ENCODE measurements at regions not wholly inside any gene's neighbourhood (a gene's known extent, or its start where the extent isn't known, plus 50 kb on each side); places are given as distances from the start of the nearest gene placed in this dataset.
A peak's percentile ranks its signal among the peaks of the same experiment; 100 is the strongest.

DNA sequence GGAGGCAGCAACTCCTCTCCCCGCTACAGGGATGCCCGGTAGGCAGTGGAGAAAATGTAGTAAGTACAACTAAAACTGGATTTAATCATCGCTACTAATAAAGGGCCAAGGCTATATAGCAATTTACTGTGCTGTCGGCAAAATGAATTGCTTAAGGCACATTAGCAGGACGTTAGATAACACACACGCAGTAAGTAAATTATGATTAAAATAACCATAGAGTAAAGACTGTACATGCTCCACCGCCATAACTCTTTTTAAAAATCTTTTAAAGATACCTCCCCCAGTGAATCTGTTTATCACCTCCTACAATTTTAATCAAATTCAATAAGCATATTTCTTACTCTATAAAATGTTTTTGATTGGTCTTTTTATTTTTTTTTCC is 371.4 kb upstream of the MGMT start:
- DNase-seq: no peak

DNA sequence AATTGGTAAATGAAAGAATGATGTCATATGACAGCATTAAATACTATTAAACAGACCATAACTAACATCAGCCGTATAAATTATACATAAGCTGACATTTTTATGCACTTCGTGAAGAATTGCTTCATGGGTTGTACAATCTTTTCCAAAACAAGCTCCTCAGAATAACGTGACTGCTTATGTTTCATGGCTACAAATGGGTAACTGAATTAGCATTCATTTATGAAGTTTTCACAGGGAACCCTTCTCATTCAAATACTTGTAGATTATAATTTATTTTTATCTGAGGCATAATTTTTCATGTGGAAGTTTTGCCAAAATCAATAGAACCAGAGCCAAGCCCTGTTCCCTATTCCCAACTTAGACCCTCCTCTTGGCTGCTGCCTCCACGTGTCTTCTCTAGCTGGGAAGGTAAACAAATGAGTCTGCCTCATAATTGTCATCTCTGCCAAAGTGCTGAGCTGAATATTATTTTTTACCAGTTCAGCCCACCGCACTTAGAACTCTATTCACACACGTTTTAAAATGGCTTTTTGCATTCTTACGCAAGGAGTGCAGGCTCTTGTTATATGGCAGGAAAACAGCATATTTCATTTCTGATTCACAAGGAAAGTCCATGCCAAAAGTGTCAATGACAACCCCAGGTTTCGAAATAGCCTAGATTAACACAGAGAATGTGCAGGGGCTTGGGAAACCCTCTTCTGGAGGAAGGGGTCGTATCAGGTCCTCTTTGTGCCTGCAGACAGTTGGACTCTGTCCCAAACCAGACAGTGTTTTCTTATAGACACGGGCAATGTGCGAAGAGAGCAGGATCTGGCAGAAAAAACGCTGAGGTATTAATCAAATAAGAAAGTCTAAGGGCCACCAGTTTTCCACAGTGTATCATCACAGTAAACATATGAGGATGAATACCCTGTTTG is 370.7 kb upstream of the MGMT start:
- no peak for DNase-seq

DNA sequence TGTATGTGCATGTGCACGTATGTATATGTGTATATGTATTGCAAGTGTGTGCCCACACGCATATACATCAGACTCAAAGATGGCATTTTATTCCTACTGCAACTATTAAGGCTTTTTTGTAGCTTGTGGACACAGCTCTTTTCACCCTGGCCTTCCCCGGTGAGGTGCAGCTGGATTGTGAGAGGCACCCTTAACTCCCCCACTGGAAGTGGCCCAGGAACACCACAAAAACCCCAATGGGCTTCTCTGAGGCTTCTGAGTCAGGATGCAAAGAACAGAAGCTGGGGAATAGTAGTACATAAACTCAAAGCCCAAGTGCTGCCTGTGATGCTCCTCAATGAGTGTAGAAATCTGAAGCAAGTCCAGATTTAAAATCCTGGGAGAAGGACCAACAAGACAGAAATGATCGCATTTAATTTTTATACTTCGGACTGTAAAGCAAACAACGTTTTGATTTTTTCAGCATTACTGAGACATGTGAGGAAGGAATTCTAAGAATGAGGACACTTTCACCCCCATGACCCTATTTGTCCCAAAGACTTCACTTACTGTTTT is 369.2 kb upstream of the MGMT start:
- DNase-seq: no peak

DNA sequence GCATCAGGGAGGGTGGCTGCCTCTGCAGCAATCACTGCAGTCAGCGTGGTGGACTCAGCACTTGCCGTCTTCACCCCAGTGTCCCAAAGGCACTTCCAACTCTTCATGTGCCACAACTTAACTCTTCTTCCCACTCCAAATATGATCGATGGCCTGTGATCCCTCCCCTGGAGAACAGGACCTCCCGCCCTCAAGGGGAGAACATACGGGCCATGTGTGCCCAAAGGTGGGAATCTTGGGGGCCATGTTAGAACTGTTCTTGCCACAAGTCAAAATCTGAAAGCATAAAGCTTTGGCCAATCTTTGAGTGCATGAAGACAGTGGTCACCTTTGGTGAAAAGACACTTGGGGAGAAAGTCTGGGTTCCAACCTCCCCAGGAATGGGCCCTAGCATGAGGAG is 368.5 kb upstream of the MGMT start:
- no peak for DNase-seq

DNA sequence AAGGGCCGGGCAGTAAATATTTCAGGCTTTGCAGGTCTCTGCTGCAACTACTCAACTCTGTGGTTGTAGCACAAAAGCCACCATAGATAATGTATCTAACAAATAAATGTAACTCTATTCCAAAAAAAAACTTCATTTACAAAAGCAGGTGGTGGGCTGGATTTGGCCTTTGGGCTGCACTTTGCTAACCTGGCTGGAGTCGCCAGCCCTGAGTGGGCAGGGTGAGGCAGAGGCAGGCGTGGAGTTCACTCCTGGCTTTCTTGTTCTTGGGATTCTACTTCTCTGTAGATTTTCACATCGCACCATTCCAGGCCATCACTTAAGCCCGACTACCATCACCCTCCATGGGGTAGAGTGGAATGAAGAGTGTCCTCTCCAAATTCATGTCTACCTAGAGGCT is 367.6 kb upstream of the MGMT start:
- no peak for DNase-seq

DNA sequence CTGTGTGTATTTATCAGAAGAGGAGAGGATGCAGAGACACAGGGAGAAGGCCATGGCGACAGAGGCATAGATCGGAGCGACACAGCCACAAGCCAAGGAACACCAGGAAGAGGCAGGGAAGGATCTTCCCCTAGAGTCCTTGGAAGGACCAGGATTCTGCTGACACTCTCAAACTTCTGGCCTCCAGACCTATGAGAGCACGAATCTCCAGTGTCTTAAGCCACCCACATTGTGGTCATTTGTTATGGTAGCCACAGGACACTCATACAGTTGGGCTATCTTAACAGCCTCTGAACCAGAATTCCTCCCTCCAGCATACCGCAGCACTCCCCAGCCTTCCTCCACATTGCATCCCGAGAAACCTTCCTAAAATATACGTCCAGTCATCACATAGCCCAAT is 367.0 kb upstream of the MGMT start:
- DNase-seq: no peak

DNA sequence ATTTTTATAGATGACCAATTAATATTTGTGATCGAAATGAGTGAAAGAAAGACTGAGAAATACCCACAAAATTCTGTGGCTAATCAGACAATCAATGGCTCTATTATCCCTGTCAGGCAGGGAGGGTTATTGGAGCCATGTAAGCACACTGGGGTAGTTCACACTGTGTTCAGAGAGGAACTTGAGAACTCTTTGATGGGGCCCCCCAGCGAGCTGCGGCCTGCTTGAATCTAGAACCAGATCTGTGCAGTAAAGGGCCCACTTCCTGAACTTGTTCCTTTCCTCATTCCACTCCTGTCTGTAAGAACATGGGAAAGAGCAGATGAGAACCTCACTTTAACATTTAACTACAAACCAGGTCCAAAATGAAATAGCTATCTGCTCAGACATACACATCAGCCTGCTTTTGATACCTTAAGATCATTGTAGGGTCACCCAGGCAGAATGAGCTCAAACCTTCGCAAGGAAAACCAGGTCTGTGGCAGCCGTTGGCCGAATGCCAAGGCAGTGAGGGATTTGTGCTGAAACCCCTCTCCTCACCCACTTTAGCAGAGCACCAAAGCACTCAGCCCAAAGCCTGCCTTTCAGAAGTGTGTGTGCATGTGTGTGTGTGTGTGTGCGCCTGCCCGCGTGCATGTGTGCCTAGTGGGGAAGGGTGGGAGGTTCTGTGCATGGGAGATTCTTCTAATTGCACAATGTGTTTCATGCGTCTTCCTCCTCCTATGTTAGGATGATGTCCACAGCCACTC is 365.6 kb upstream of the MGMT start:
- DNase-seq: no peak

DNA sequence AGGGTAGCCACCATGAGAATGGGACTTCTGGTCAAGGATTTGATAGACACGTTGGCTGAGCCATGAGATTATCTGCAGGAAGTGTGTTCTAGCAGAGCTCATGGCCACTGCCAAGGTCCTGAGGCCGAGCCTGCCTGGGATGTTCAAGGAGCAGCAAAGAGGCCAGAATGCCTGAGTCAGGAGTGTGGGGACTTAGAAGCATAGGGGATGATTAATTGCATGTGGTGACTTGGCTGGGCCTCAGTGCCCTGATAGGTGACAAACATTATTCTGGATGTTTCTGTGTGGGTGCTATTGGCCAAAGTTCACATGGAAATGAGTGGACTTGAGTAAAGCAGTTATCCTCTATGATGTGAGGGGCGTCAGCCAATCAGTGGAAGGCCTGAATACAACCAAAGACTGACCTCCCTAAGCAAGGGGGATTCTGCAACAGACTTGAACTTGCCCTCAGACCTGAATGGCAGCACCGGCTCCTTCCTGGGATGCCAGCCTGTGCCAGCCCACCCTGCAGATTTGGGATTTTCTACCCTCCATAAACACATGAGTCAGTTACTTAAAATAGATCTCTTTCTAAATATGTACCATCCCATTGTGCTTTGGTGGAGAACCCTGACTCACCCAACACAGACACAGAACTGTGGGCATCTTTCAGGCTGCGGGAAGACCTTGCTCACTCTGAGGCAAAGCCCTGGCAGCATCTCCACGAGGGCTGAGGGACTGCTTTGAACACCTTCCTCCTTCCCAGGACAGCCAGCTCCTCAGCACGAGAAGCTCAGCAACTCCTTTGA is 363.9 kb upstream of the MGMT start:
- DNase-seq: peak in 1 of 56 donors; percentile 4

DNA sequence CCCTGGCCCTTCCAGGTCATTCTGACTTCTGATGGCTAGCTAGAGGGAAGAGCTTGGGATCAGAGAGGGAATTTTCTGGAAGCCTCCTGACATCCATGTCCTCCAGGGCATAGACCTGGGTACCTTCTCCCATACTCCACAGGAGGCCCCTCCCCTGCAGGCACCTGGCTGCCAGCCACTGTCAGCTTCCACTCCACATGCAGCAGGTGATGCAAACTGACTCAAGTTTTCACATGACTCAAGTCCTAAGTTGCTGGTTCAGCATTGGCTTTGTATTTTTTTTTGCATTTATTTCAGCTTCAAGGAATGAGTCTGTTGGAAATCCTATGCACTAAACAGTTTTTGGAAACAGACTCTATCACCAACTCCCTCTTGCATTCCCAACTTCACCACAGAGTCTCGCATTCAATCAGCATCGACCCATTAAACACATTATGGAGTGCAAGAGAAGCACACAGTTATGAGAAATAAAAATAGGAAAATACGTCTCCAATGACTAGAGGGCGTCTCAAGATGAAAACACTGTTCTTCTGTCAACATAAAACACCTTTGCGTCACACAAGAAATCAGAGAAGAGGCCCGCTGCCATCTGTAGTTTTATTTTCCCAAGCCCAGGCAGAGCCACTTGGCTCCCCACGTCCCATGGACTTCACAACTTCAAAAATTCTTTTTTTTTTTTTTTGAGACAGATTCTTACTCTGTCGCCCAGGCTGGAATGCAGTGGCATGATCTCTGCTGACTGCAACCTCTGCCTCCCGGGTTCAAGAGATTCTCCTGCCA is 362.6 kb upstream of the MGMT start:
- no peak for DNase-seq

DNA sequence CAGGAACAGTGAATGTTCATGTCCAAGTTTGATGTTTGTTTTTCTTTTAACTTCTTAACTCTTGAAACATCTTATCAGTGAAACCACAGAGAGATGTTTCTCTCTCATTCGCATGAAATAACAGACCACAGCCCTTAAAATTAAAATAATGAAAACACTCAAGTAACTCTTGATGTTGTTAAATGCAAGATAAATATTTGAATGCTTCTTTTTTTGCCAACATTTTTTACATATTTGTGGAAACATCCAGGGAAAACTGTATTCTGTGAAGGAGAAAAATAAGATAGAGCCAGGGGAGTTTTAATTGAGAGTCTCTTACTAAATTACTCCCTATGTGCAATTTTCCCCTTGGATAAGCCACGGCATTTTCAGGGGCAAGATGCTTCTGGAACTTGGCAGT is 361.8 kb upstream of the MGMT start:
- no peak for DNase-seq

DNA sequence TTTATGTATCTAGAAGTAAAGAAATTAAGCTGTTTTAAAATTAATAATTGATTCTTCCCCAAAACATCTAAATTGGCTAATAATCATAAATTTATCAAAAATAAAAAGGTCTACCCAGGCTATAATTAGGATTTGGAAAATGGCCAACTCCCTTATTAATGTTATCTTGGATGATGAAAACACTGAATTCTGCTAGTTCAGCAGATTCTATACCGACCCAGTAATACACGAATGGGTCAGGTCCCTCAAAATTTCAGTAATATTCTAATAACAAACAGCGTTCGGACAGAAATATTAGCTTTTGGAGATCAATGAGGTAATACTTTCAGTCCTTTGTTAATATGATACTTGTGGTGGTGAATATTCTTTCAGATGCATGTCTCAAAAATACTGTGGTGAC is 360.7 kb upstream of the MGMT start:
- no peak for DNase-seq

DNA sequence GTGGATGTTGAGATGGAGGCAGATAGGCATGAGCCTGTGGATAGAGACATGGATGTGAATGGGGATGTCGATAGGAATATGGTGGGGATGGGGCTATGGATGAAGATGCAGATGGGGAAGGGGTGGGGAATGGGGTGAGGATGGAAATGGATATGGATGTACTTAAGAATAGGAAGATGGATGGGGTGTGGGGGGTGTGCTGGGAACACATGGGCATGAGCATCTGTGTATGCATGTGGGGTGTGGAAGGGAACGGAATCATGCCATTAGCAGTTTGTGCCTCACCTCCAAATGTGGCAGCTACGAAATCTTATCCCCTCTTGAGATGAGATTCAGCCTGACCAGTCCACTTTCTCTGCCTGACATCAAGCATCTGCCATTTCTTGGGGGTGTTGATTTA is 359.5 kb upstream of the MGMT start:
- no peak for DNase-seq

DNA sequence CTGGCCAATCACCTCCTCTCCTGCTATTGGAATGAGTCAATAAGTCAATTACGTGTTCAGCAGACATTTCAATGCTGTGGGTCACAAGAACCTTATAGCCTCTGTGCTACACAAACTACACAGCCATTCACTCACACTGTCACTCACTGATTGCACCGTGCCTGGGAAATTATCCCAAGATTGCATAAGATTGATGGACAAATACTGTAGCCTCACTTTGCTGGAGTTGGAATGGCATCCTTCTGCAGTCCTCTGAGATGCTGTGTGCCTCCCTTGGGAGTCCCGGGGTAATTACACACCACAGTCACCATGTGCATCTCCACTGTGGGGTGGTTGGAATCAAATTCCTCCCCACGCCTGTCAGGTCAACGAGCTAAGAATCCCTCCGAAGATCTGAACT is 358.7 kb upstream of the MGMT start:
- DNase-seq: no peak

DNA sequence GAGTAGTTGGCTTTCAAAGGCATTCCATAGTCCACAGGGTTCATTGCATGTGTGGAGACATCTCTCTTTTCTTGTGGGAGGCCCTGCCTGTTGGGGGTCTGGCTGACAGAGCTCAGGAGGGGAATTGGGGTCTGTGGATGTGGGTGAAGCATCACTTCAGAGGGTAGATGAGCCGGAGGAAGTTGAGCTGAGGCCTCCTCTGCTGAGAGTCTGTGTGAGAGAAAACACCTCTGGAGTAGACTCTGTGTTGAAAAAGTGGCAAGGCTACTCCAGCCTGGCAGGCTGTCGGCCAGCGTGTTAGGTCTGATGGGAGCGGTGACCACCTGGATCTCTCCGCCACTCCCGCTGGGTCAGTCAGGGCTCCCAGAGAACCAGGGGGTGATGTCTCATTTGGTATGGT is 358.0 kb upstream of the MGMT start:
- no peak for DNase-seq

DNA sequence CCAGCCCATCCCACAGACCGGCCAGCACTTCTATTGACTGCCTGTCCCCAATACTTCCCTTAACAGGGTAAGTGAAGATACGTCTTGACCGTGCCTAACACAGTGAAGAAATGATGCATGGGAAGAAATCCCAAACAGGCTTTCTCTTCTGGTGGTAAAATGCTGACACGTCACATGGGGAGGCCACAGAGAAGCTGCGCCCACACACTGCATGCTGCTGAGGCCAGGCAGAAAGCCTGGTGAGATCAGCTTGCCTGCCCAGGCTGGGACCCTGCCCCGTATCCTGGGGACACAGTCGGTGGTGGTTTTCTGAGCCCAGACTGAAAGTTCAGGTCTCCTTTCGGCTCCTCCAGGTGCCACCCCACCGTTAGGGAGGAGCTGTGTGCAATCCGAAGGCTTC is 356.3 kb upstream of the MGMT start:
- DNase-seq: no peak

DNA sequence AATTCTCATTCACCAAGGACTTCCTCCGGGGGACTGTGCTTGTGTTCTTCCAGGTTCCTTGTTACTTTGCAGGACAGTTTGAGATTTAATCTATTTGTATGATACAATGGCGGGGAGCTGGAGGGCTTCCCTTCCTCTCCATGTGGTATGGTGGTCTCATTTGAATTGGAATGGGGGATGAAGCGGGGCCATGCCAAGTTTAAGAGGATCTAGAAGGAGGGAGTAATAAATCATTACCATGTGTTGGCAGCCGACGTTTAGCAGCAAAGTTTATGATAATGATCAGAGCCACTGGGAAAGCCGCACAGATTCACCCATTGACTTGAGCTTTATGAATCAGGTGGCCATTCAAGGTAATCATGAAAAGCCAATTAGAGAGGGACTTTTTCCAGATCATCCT is 355.1 kb upstream of the MGMT start:
- no peak for DNase-seq

DNA sequence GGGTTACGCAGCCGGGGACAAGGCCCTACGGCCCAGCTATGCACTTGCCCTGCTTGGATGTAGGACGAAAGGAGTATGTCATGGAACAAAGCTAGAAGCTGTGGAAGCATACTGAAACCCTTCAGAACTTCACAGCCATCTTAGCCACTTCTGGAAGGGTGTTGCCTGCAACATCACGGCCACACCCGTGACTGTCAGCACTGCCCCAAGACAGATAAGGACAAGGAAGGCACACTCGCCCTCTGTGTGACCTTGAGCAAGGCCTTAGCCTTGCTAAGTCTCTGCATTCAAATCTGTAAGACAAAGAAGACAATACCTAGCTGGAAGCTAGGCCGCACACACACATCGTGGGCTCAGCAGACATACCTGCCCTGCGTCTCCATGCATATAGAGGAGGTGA is 352.5 kb upstream of the MGMT start:
- no peak for DNase-seq

DNA sequence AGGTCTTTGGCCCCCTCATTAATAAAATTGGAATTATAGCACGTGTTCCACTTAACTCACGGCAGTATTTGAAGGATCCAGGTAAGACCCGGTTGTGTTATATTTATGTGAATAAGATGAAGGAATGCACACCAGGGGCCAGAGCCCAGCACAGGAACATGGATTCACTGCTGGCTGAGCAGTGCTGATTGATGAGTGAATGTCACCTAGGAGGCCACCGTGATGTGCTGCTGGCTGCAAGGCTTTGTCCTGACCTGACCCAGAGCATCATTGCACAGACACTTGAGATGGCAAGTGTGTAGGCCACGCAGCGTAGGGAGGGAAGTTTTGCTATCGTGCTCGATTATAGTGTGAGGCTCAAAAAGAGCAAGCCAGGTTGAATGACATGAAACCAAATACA is 350.7 kb upstream of the MGMT start:
- no peak for DNase-seq

DNA sequence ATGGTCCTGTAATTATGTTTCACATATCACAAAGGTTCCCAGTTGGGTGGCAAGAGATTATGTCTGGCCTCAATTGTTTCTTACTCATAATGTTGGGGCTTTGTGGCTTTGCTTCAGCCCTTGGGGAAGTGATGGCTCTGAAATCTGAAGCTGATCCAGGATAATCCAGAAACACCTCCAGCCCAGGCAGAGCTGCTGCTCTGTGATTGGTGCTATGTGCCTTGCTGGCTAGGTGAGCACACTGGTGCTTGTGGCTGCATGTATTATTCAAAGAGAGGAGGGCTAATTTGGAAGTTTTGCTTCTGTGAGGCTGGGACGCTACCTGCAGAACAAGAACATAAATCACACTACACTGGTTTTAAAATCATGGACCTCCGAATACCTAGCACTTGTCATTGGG is 346.6 kb upstream of the MGMT start:
- DNase-seq: no peak

DNA sequence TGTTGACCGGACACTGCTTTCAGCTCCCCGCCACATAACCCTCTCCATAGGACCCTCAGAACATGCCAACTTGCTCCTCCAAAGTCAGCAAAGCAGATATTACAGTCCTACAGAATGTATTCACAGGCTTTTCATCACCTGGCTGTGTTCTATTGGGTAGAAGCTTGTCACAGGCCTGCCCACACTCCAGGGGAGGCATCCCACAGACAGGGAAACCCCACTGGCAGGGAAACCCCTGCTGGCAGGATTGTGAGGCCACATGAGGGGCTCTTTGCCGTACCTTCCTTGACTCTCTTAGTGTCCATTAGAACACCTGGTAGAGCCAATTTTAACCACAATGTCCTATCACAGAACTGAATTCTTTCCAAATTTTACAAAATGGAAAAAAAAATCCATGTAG is 344.2 kb upstream of the MGMT start:
- DNase-seq: no peak

DNA sequence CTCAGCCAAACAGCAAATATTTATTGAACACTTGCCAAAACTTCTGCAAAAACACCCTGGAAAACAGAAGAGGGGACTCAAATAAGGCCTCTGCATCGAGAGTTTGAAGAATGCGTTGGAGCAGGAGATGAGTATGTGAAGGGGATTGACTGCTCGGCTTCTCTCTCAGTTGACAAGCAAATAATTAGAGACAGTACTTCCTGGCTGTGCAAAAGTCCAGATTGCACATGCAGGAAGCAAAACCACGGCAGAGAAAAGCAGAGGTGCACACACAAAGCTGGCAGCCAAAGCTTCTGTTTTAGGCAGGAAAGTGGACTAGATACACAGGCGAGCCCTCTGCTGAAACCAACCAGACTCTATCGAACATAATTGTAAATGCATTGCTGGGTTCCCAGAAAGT is 343.6 kb upstream of the MGMT start:
- DNase-seq: no peak
